ENCODE measurements at regions not wholly inside any gene's neighbourhood (a gene's known extent, or its start where the extent isn't known, plus 50 kb on each side); places are given as distances from the start of the nearest gene placed in this dataset.

- no peak for DNase-seq (ENCODE audit: low read depth in 2 of 3, low spot score in 2 of 3)
Measured at GRCh38 chr9:23938908-23939307, 112.9 kb upstream of the ELAVL2 start.

DNA sequence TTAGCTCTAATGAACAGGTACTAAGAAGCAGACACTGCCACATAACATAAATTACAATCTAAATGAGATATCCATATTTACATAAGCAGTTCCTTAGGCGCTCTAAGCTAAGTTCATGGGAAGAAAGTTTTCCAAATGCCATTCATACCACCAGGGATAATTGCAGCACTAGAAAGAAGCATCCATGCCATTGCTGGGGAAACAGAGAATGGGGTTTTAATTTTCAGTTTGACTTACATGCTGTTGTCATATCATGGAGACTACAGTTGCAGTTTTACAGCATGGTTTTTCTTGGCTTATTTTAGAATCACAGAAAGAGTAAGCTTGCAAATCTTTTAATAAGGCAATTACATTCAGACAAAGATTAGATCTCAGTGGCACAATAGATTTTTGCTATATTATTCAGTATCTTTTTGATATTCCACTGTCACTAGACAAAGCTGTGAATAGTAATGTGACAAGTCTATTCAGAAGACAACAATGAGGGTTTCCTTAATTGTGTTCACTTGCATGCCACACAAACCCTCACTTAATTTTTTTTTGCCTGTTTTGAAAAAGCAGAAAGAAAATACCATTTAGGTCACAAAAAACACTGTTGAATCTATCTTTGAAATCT is 108.4 kb upstream of the ELAVL2 start:
- DNase-seq (ENCODE audit: low read depth in 2 of 3, low spot score in 2 of 3), result no peak

DNA sequence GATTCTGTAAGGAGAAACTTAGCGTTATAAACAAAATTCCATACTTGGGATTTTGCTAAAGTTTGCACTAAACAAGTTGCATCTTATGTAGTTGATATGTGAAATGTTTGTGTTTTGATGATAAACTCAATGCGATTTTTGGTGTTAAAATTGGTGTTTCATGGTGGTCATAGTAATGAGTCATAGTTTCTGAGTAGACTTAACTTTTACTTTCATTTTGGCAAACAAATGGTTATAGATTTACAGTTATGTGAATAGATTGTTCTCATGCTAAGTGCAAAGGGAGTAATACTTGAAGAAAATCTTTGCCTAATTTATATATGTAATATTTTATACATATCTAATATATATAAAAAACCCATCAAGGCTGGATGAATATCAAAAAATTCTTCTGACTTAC is 107.3 kb upstream of the ELAVL2 start:
- no peak for DNase-seq (ENCODE audit: low read depth in 2 of 3, low spot score in 2 of 3)

DNA sequence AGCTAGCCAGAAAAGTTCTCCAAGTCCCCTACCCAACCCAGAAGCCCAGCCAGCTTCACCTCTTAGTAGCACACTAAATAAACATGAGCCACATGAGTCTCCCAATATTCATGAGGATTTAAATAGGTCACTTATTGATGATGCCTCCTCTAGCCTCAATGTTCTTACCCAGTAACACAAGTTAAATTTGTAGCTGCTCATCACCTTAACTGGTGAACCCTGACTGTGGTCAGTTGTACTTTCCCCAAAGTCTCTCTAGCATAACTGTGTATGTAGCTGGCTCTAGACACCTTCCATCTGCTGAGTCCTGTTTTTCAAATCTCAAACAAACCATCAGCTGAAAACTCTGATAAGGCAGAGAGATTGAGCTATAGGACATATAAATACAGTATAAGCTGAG is 100.3 kb upstream of the ELAVL2 start:
- no peak for DNase-seq (ENCODE audit: low read depth in 2 of 3, low spot score in 2 of 3)

DNA sequence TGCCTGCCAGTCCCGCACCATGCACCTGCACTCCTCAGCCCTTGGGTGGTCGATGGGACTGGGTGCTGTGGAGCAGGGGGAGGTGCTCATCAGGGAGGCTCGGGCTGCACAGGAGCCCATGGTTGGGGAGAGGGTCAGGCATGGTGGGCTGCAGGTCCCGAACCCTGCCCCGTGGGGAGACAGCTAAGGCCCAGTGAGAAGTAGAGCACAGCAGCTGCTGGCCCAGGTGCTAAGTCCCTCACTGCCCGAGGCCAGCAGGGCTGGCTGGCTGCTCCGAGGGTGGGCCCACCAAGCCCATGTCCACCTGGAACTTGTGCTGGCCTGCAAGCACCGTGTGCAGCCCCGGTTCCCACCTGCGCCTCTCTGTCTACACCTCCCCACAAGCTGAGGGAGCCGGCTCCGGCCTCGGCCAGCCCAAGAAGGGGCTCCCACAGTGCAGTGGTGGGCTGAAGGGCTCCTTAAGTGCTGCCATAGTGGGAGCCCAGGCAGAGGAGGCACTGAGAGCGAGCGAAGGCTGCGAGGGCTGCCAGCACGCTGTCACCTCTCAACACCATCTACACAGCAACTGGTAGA is 88.5 kb upstream of the ELAVL2 start:
- no peak for DNase-seq (ENCODE audit: low read depth in 2 of 3, low spot score in 2 of 3)

DNA sequence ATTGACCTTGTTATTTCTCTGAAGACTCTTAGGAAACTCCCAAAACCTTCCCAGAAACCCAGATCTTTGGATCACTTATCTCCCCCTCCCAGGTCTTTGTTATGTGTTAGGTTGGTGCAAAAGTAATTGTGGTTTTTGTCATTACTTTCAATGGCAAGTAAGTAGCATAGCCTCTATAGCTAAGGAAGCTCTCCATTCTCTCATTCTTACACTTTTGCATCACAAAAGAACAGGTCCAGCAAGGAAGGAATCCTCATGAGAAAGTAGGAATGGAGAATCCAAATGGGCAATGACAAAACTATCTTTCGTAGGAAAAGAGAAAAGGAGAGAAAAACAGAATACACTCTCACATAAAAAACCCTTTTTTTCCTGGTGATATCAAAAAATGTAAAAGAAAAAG is 81.3 kb upstream of the ELAVL2 start:
- no peak for DNase-seq (ENCODE audit: low read depth in 2 of 3, low spot score in 2 of 3)

GRCh38 chr9:23887781-23888180 is 61.7 kb upstream of the ELAVL2 start:
- DNase-seq (ENCODE audit: low read depth in 2 of 3, low spot score in 2 of 3), result no peak

Measured in hematopoietic multipotent progenitor cell (in vitro differentiated cells).